ENCODE measurements at regions not wholly inside any gene's neighbourhood (a gene's known extent, or its start where the extent isn't known, plus 50 kb on each side); places are given as distances from the start of the nearest gene placed in this dataset.

DNA sequence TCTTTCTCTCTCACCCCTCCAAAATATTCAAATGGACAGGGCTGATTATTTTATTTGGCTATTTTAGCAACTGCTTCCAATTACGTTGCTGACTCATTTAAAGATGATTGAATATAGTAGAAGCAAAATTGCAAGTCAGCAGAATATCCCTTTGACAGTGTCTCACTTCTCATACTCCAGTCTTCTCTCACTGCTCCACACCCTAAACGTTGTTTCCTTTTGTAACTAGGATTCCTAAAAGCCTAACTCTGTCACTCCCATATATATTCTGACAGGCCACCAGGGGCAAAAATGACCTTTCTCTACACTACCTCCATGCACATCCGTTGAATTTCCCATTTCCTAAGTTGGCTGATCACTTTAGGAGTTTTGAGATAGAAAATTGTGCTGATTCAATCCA, 351.1 kb downstream of the RND3 start:
- TF ChIP-seq POLR2A (IDR thresholded peaks at IDR 0.05), result no peak
- TF ChIP-seq CTCF (IDR thresholded peaks at IDR 0.05), result no peak
